ENCODE measurements at regions not wholly inside any gene's neighbourhood (a gene's known extent, or its start where the extent isn't known, plus 50 kb on each side); places are given as distances from the start of the nearest gene placed in this dataset.

DNA sequence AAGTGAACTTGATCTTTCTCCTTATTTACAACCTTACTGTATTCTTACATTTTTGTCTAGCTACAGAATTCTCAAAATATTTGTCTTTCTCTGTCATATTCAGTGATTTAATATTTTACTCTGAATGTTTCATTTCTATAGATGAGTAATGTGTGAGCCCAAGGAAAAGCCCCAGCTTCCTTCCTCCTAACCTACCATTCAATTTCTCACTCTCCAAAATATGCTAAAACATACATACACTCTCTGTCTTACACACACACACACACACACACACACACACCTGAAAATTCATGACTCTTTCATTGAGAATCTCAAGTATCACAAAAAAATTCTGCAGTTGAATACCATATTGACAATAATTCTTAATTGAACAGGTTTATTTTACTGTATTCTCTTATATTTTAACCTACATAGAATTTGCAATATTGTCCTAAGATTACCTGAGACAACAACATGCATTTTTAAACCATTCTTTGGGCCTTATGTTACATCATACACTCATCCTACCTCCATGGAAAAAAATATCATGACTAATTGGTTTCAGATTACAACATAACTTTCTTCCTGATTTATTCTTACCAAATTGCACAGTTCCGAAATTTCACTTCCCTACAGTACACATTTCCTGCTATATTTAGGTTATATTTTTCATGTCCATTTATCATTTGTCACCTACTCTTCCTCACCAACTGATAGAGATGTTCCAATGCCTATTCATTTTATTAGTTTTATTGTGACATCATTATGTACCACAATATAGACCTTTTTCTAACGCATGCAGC lies 1965.6 kb upstream of the PCDH20 start:
- ATAC-seq: no peak
- TF ChIP-seq, protein P1, sequence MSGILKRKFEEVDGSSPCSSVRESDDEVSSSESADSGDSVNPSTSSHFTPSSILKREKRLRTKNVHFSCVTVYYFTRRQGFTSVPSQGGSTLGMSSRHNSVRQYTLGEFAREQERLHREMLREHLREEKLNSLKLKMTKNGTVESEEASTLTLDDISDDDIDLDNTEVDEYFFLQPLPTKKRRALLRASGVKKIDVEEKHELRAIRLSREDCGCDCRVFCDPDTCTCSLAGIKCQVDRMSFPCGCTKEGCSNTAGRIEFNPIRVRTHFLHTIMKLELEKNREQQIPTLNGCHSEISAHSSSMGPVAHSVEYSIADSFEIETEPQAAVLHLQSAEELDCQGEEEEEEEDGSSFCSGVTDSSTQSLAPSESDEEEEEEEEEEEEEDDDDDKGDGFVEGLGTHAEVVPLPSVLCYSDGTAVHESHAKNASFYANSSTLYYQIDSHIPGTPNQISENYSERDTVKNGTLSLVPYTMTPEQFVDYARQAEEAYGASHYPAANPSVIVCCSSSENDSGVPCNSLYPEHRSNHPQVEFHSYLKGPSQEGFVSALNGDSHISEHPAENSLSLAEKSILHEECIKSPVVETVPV (CRISPR knock-in tag; IDR thresholded peaks at IDR 0.05): no peak
- TF ChIP-seq SNAI2 (CRISPR knock-in tag; IDR thresholded peaks at IDR 0.05) (no peak), BACH2 (CRISPR knock-in tag; IDR thresholded peaks at IDR 0.05; ENCODE audit: borderline replicate concordance) (no peak), TCF4 (CRISPR knock-in tag; IDR thresholded peaks at IDR 0.05; ENCODE audit: borderline replicate concordance) (no peak), ZC3H10 (CRISPR knock-in tag; IDR thresholded peaks at IDR 0.05) (no peak), GLIS3 (CRISPR knock-in tag; IDR thresholded peaks at IDR 0.05) (no peak), ZNF8 (CRISPR knock-in tag; IDR thresholded peaks at IDR 0.05) (no peak), ISL1 (CRISPR knock-in tag; IDR thresholded peaks at IDR 0.05) (no peak)
- TF ChIP-seq, protein P2, sequence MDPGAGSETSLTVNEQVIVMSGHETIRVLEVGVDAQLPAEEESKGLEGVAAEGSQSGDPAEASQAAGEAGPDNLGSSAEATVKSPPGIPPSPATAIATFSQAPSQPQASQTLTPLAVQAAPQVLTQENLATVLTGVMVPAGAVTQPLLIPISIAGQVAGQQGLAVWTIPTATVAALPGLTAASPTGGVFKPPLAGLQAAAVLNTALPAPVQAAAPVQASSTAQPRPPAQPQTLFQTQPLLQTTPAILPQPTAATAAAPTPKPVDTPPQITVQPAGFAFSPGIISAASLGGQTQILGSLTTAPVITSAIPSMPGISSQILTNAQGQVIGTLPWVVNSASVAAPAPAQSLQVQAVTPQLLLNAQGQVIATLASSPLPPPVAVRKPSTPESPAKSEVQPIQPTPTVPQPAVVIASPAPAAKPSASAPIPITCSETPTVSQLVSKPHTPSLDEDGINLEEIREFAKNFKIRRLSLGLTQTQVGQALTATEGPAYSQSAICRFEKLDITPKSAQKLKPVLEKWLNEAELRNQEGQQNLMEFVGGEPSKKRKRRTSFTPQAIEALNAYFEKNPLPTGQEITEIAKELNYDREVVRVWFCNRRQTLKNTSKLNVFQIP (CRISPR knock-in tag; IDR thresholded peaks at IDR 0.05; ENCODE audit: borderline replicate concordance, low read depth): no peak
- TF ChIP-seq, protein P3, sequence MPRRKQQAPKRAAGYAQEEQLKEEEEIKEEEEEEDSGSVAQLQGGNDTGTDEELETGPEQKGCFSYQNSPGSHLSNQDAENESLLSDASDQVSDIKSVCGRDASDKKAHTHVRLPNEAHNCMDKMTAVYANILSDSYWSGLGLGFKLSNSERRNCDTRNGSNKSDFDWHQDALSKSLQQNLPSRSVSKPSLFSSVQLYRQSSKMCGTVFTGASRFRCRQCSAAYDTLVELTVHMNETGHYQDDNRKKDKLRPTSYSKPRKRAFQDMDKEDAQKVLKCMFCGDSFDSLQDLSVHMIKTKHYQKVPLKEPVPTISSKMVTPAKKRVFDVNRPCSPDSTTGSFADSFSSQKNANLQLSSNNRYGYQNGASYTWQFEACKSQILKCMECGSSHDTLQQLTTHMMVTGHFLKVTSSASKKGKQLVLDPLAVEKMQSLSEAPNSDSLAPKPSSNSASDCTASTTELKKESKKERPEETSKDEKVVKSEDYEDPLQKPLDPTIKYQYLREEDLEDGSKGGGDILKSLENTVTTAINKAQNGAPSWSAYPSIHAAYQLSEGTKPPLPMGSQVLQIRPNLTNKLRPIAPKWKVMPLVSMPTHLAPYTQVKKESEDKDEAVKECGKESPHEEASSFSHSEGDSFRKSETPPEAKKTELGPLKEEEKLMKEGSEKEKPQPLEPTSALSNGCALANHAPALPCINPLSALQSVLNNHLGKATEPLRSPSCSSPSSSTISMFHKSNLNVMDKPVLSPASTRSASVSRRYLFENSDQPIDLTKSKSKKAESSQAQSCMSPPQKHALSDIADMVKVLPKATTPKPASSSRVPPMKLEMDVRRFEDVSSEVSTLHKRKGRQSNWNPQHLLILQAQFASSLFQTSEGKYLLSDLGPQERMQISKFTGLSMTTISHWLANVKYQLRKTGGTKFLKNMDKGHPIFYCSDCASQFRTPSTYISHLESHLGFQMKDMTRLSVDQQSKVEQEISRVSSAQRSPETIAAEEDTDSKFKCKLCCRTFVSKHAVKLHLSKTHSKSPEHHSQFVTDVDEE (CRISPR knock-in tag; IDR thresholded peaks at IDR 0.05): no peak
- TF ChIP-seq, protein P4, sequence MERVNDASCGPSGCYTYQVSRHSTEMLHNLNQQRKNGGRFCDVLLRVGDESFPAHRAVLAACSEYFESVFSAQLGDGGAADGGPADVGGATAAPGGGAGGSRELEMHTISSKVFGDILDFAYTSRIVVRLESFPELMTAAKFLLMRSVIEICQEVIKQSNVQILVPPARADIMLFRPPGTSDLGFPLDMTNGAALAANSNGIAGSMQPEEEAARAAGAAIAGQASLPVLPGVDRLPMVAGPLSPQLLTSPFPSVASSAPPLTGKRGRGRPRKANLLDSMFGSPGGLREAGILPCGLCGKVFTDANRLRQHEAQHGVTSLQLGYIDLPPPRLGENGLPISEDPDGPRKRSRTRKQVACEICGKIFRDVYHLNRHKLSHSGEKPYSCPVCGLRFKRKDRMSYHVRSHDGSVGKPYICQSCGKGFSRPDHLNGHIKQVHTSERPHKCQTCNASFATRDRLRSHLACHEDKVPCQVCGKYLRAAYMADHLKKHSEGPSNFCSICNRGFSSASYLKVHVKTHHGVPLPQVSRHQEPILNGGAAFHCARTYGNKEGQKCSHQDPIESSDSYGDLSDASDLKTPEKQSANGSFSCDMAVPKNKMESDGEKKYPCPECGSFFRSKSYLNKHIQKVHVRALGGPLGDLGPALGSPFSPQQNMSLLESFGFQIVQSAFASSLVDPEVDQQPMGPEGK (CRISPR knock-in tag; IDR thresholded peaks at IDR 0.05; ENCODE audit: borderline replicate concordance): no peak

DNA sequence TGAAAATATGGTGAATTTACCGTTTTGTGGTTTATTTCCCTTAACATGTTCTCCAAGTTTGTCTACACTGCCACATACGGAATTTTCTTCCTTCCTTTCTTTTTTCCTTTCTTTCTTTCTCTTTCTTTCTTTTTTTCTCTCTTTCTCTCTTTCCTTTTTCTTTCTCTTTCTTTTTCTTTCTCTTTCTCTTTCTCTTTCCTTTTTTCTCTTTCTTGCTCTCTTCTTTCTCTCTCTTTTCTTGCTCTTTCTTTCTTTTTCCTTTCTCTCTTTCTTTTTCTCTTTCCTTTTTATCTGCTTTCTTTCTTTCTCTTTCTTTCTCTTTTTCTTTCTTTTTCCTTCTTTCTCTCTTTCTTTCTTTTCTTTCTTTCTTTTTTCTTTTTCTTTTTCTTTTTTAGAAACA lies 1962.3 kb upstream of the PCDH20 start:
- ATAC-seq: no peak
- TF ChIP-seq PPARA (CRISPR knock-in tag; IDR thresholded peaks at IDR 0.05; ENCODE audit: borderline replicate concordance) (no peak), ZFP3 (CRISPR knock-in tag; IDR thresholded peaks at IDR 0.05) (no peak), ZNF8 (CRISPR knock-in tag; IDR thresholded peaks at IDR 0.05) (no peak), TOX (CRISPR knock-in tag; IDR thresholded peaks at IDR 0.05; ENCODE audit: borderline replicate concordance) (no peak), BACH2 (CRISPR knock-in tag; IDR thresholded peaks at IDR 0.05; ENCODE audit: borderline replicate concordance) (no peak), TCF4 (CRISPR knock-in tag; IDR thresholded peaks at IDR 0.05; ENCODE audit: borderline replicate concordance) (no peak), ZC3H10 (CRISPR knock-in tag; IDR thresholded peaks at IDR 0.05) (no peak), OSR1 (CRISPR knock-in tag; IDR thresholded peaks at IDR 0.05) (no peak), RARB (CRISPR knock-in tag; IDR thresholded peaks at IDR 0.05) (no peak), CSDC2 (CRISPR knock-in tag; IDR thresholded peaks at IDR 0.05) (no peak), ZNF70 (CRISPR knock-in tag; IDR thresholded peaks at IDR 0.05) (no peak), ZNF565 (CRISPR knock-in tag; conservative IDR thresholded peaks at IDR 0.05; ENCODE audit: low read depth) (no peak), ARNTL (CRISPR knock-in tag; IDR thresholded peaks at IDR 0.05; ENCODE audit: borderline replicate concordance, low read depth) (no peak), SNAI2 (CRISPR knock-in tag; IDR thresholded peaks at IDR 0.05) (no peak)
- TF ChIP-seq, protein P1 (CRISPR knock-in tag; IDR thresholded peaks at IDR 0.05): no peak
- TF ChIP-seq, protein P4 (CRISPR knock-in tag; IDR thresholded peaks at IDR 0.05; ENCODE audit: borderline replicate concordance): no peak
- TF ChIP-seq, protein P3 (CRISPR knock-in tag; IDR thresholded peaks at IDR 0.05): no peak
